Right cardiac atrium (tissue), 5 donors: ENCODE measurements at regions not wholly inside any gene's neighbourhood (a gene's known extent, or its start where the extent isn't known, plus 50 kb on each side); places are given as distances from the start of the nearest gene placed in this dataset.
A peak's percentile ranks its signal among the peaks of the same experiment; 100 is the strongest.

ENCODE experiments used
- ATAC-seq, 2 donors: fragments of 200-7000 bp; cut with Tn5 transposase; one replicate each; pipeline versions ENCODE4 v1.8.0 to v1.9.1; 2020; ENCODE audit warnings: moderate library complexity in 2 of 2, mild to moderate bottlenecking in 1 of 2
- DNase-seq, 3 donors: peaks; one replicate each; pipeline ENCODE4 v3.0.0-alpha.2; 2020
- H3K27ac ChIP-seq: one replicate; pipeline ENCODE4 v1.5.1; 2013; ENCODE audit warnings: mild to moderate bottlenecking, low read length, control low read depth, moderate library complexity
- H3K27me3 ChIP-seq: one replicate; pipeline ENCODE4 v1.6.1; 2013; ENCODE audit not compliant: control insufficient read depth, insufficient read depth
- H3K4me1 ChIP-seq: one replicate; pipeline ENCODE4 v1.6.1; 2013; ENCODE audit warnings: low read length; ENCODE audit not compliant: control insufficient read depth, insufficient read depth
- H3K4me3 ChIP-seq: one replicate; pipeline ENCODE4 v1.5.1; 2013; ENCODE audit warnings: low read length, control low read depth
- H3K9me3 ChIP-seq: one replicate; pipeline ENCODE4 v1.6.1; 2013; ENCODE audit warnings: low read length; ENCODE audit not compliant: control insufficient read depth
- WGBS: extraction: QIAGEN DNeasy Blood & Tissue Kit; methylation state at CpG from one replicate; pipeline ENCODE4 v1.1.7; 2013; 5-methylcytosine and 5-hydroxymethylcytosine counted together
- intact Hi-C, 4 donors: fragments of 100-400 bp; cut with DNase I; formaldehyde crosslinking; loops; one replicate each; pipeline versions ENCODE4 v1.11.0 to v1.14.0; 2022 to 2023
- donor health status: healthy with polysubstance abuse.
- donor health status: DM: no; HTN: yes; CAD: no.
- donor health status: DM: no; HTN: no; CAD: no.
- donor health status: DM: no; HTN: yes; CAD: no; lungs with severe emphysema.
- donor health status: DM: yes; HTN: yes; CAD: no.

GRCh38 chr7:112882022-112882421, 91.8 kb upstream of the TMEM168 start:
- Histone ChIP-seq H3K27me3 (no peaks in the 10 kb centered on the region), H3K9me3 (no peaks in the 10 kb centered on the region), H3K4me1 (no peaks in the 10 kb centered on the region), H3K27ac (no peak overlapping the region), H3K4me3 (no peak overlapping the region)
- WGBS: 70% methylated on average over 4 of the region's 4 CpGs
- intact Hi-C loops: no loop called here
- ATAC-seq (peak in 1 of 2 donors; percentile 16), DNase-seq (peak in 1 of 3 donors; percentile 56)

- no peak overlapping the region for H3K27ac ChIP-seq
- intact Hi-C loops: no loop called here
- H3K9me3 ChIP-seq: no peaks in the 10 kb centered on the region
- DNase-seq: no peak
- peaks cover 2% of the 10 kb centered on the region for H3K4me1 ChIP-seq
- H3K27me3 ChIP-seq: no peaks in the 10 kb centered on the region
- WGBS: 89% methylated on average over 10 of the region's 10 CpGs
- no peak for ATAC-seq
- H3K4me3 ChIP-seq: no peak overlapping the region
Measured at GRCh38 chr7:112880818-112881418, 90.7 kb upstream of the TMEM168 start.

- DNase-seq (no peak), ATAC-seq (no peak)
- H3K9me3 ChIP-seq: no peaks in the 10 kb centered on the region
- no peaks in the 10 kb centered on the region for H3K27me3 ChIP-seq
- 87% methylated on average over 7 of the region's 7 CpGs for WGBS
- H3K4me1 ChIP-seq: peaks cover 2% of the 10 kb centered on the region
- no peak overlapping the region for H3K27ac ChIP-seq
- intact Hi-C loops: no loop called here
- no peak overlapping the region for H3K4me3 ChIP-seq
Measured at GRCh38 chr7:112877691-112878460, 87.7 kb upstream of the TMEM168 start.

GRCh38 chr7:112876877-112877276, 86.7 kb upstream of the TMEM168 start:
- H3K27ac ChIP-seq: no peak overlapping the region
- no peak overlapping the region for H3K4me3 ChIP-seq
- DNase-seq: no peak
- 97% methylated on average over 1 of the region's 1 CpG for WGBS
- no peaks in the 10 kb centered on the region for H3K27me3 ChIP-seq
- no peak for ATAC-seq
- H3K9me3 ChIP-seq: no peaks in the 10 kb centered on the region
- intact Hi-C loops: no loop called here
- H3K4me1 ChIP-seq: peaks cover 2% of the 10 kb centered on the region

GRCh38 chr7:112874909-112875308, 84.7 kb upstream of the TMEM168 start:
- intact Hi-C loops: no loop called here
- Histone ChIP-seq H3K27me3 (no peaks in the 10 kb centered on the region), H3K27ac (no peak overlapping the region), H3K9me3 (no peaks in the 10 kb centered on the region), H3K4me1 (peaks cover 2% of the 10 kb centered on the region), H3K4me3 (no peak overlapping the region)
- 93% methylated on average over 4 of the region's 4 CpGs for WGBS
- no peak for DNase-seq
- ATAC-seq: no peak

- ATAC-seq (no peak), DNase-seq (no peak)
- no peak overlapping the region for H3K4me3 ChIP-seq
- no peaks in the 10 kb centered on the region for H3K9me3 ChIP-seq
- intact Hi-C loops: no loop called here
- H3K27ac ChIP-seq: no peak overlapping the region
- no peaks in the 10 kb centered on the region for H3K27me3 ChIP-seq
- 84% methylated on average over 4 of the region's 4 CpGs for WGBS
- peaks cover 2% of the 10 kb centered on the region for H3K4me1 ChIP-seq
Measured at GRCh38 chr7:112873831-112874553, 83.8 kb upstream of the TMEM168 start.

- Histone ChIP-seq H3K27ac (peak overlapping the region; percentile 83), H3K4me1 (peaks cover 2% of the 10 kb centered on the region), H3K4me3 (no peak overlapping the region), H3K9me3 (no peaks in the 10 kb centered on the region), H3K27me3 (no peaks in the 10 kb centered on the region)
- peak in 1 of 3 donors; percentile 17 for DNase-seq
- WGBS: 75% methylated on average over 15 of the region's 15 CpGs
- intact Hi-C loops: no loop called here
- peak; percentile 29 to 62 for ATAC-seq
Measured at GRCh38 chr7:112869111-112869774, 79.0 kb upstream of the TMEM168 start.

- WGBS: 72% methylated on average over 4 of the region's 4 CpGs
- DNase-seq (no peak), ATAC-seq (peak; percentile 44 to 70)
- H3K27ac ChIP-seq: peak overlapping the region; percentile 83
- intact Hi-C loops: no loop called here
- peaks cover 2% of the 10 kb centered on the region for H3K4me1 ChIP-seq
- H3K4me3 ChIP-seq: no peak overlapping the region
- H3K9me3 ChIP-seq: no peaks in the 10 kb centered on the region
- no peaks in the 10 kb centered on the region for H3K27me3 ChIP-seq
Measured at GRCh38 chr7:112868609-112869008, 78.4 kb upstream of the TMEM168 start.

GRCh38 chr7:112866424-112866823, 76.2 kb upstream of the TMEM168 start:
- Histone ChIP-seq H3K27ac (no peak overlapping the region), H3K4me1 (peaks cover 2% of the 10 kb centered on the region), H3K9me3 (no peaks in the 10 kb centered on the region), H3K4me3 (no peak overlapping the region), H3K27me3 (no peaks in the 10 kb centered on the region)
- 63% methylated on average over 4 of the region's 4 CpGs for WGBS
- ATAC-seq (peak in 1 of 2 donors; percentile 52), DNase-seq (no peak)
- intact Hi-C loops: no loop called here

GRCh38 chr7:112864380-112864779, 74.2 kb upstream of the TMEM168 start:
- H3K9me3 ChIP-seq: no peaks in the 10 kb centered on the region
- DNase-seq (no peak), ATAC-seq (no peak)
- H3K4me3 ChIP-seq: no peak overlapping the region
- no peak overlapping the region for H3K27ac ChIP-seq
- peaks cover 2% of the 10 kb centered on the region for H3K4me1 ChIP-seq
- intact Hi-C loops: no loop called here
- no peaks in the 10 kb centered on the region for H3K27me3 ChIP-seq

- ATAC-seq (no peak), DNase-seq (no peak)
- 91% methylated on average over 2 of the region's 2 CpGs for WGBS
- H3K9me3 ChIP-seq: no peaks in the 10 kb centered on the region
- intact Hi-C loops: no loop called here
- no peak overlapping the region for H3K4me3 ChIP-seq
- H3K27ac ChIP-seq: no peak overlapping the region
- H3K4me1 ChIP-seq: peaks cover 2% of the 10 kb centered on the region
- H3K27me3 ChIP-seq: no peaks in the 10 kb centered on the region
Measured at GRCh38 chr7:112858838-112859237, 68.6 kb upstream of the TMEM168 start.
